K562 (cell line): ENCODE measurements at regions not wholly inside any gene's neighbourhood (a gene's known extent, or its start where the extent isn't known, plus 50 kb on each side); places are given as distances from the start of the nearest gene placed in this dataset.

Source experiments
- FOXA3 ChIP-seq, 2 experiments: fragments of 450-650 bp in 1 of 2; sonication (generic) in 1 of 2; formaldehyde crosslinking; IDR thresholded peaks in 1 of 2; conservative IDR thresholded peaks in 1 of 2; 2 replicates each; pipeline versions ENCODE4 v1.4.0 to v1.8.0; 2020 to 2022; ENCODE audit warnings: mild to moderate bottlenecking in 2 of 2, missing genetic modification reagents in 1 of 2
- SMARCB1 ChIP-seq: IDR thresholded peaks from 2 replicates; pipeline ENCODE4 v1.6.1; 2011; ENCODE audit warnings: improper control_type of control experiment, low read depth; ENCODE audit not compliant: insufficient read length
- TBP ChIP-seq: optimal IDR thresholded peaks from 2 replicates; pipeline ENCODE3; 2011; ENCODE audit warnings: low read depth, low read length, improper control_type of control experiment
- TF ChIP-seq, protein P1 (sequence below): fragments of 200-800 bp; sonication (Bioruptor generic); IDR thresholded peaks from 2 replicates; pipeline ENCODE4 v1.6.1; 2017; ENCODE audit warnings: missing genetic modification characterization, missing compliant biosample characterization
- TF ChIP-seq, protein P2 (sequence below), 3 experiments: IDR thresholded peaks in 2 of 3; conservative IDR thresholded peaks in 1 of 3; 2 replicates each; pipeline ENCODE4 v1.5.1; 2011 to 2012; ENCODE audit warnings: low read length in 3 of 3, mild to moderate bottlenecking in 3 of 3, control low read depth in 2 of 3, improper control_type of control experiment in 1 of 3, inconsistent platforms in 1 of 3, low read depth in 1 of 3, mixed read lengths in 1 of 3, moderate library complexity in 1 of 3; ENCODE audit not compliant: insufficient read depth in 2 of 3
- TF ChIP-seq, protein P3 (sequence below): sonication (generic); formaldehyde crosslinking; IDR thresholded peaks from 2 replicates; pipeline ENCODE4 v1.8.1; 2022; ENCODE audit warnings: missing genetic modification reagents
- TF ChIP-seq, protein P4 (sequence below): fragments of 250-450 bp; sonication (Bioruptor Pico); IDR thresholded peaks from 2 replicates; pipeline ENCODE4 v1.5.0; 2020; ENCODE audit warnings: mild to moderate bottlenecking, borderline replicate concordance

DNA sequence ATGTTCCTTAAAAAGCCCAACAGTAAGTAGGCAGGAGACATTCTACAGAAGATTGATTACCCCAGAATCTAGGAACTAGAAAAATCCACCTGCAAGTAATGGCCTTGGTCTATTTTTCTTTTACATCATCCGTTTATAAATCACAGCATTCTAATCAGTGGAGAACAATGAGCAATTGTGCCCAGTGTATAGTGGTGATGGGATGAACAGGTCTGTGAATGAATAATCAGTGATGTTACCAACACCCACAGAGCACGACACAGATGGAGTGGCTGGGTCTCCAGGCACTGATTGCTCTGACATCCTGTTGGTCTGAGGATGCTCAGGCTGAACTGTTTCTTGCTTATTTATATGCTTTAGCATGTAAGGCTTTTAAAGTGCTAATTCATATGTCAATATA lies 1251.2 kb upstream of the CDH8 start:
- TF ChIP-seq, protein P1, sequence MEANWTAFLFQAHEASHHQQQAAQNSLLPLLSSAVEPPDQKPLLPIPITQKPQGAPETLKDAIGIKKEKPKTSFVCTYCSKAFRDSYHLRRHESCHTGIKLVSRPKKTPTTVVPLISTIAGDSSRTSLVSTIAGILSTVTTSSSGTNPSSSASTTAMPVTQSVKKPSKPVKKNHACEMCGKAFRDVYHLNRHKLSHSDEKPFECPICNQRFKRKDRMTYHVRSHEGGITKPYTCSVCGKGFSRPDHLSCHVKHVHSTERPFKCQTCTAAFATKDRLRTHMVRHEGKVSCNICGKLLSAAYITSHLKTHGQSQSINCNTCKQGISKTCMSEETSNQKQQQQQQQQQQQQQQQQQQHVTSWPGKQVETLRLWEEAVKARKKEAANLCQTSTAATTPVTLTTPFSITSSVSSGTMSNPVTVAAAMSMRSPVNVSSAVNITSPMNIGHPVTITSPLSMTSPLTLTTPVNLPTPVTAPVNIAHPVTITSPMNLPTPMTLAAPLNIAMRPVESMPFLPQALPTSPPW (CRISPR knock-in tag), result no peak
- TF ChIP-seq, protein P2, sequence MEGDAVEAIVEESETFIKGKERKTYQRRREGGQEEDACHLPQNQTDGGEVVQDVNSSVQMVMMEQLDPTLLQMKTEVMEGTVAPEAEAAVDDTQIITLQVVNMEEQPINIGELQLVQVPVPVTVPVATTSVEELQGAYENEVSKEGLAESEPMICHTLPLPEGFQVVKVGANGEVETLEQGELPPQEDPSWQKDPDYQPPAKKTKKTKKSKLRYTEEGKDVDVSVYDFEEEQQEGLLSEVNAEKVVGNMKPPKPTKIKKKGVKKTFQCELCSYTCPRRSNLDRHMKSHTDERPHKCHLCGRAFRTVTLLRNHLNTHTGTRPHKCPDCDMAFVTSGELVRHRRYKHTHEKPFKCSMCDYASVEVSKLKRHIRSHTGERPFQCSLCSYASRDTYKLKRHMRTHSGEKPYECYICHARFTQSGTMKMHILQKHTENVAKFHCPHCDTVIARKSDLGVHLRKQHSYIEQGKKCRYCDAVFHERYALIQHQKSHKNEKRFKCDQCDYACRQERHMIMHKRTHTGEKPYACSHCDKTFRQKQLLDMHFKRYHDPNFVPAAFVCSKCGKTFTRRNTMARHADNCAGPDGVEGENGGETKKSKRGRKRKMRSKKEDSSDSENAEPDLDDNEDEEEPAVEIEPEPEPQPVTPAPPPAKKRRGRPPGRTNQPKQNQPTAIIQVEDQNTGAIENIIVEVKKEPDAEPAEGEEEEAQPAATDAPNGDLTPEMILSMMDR (IDR thresholded peaks at IDR 0.05 in 2 of 3, conservative IDR thresholded peaks at IDR 0.05 in 1 of 3; ENCODE audit: insufficient read depth in 2 of 3, low read depth in 1 of 3, low read length in 3 of 3), result no peak
- TF ChIP-seq, protein P3, sequence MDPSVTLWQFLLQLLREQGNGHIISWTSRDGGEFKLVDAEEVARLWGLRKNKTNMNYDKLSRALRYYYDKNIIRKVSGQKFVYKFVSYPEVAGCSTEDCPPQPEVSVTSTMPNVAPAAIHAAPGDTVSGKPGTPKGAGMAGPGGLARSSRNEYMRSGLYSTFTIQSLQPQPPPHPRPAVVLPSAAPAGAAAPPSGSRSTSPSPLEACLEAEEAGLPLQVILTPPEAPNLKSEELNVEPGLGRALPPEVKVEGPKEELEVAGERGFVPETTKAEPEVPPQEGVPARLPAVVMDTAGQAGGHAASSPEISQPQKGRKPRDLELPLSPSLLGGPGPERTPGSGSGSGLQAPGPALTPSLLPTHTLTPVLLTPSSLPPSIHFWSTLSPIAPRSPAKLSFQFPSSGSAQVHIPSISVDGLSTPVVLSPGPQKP (CRISPR knock-in tag), result no peak
- no peak for TF ChIP-seq SMARCB1
- TF ChIP-seq FOXA3 (CRISPR knock-in tag; conservative IDR thresholded peaks at IDR 0.05 in 1 of 2, IDR thresholded peaks at IDR 0.05 in 1 of 2), result no peak
- TF ChIP-seq, protein P4, sequence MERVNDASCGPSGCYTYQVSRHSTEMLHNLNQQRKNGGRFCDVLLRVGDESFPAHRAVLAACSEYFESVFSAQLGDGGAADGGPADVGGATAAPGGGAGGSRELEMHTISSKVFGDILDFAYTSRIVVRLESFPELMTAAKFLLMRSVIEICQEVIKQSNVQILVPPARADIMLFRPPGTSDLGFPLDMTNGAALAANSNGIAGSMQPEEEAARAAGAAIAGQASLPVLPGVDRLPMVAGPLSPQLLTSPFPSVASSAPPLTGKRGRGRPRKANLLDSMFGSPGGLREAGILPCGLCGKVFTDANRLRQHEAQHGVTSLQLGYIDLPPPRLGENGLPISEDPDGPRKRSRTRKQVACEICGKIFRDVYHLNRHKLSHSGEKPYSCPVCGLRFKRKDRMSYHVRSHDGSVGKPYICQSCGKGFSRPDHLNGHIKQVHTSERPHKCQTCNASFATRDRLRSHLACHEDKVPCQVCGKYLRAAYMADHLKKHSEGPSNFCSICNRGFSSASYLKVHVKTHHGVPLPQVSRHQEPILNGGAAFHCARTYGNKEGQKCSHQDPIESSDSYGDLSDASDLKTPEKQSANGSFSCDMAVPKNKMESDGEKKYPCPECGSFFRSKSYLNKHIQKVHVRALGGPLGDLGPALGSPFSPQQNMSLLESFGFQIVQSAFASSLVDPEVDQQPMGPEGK (CRISPR knock-in tag), result no peak
- TF ChIP-seq TBP, result no peak
